GM21717 (cell line): ENCODE measurements at regions not wholly inside any gene's neighbourhood (a gene's known extent, or its start where the extent isn't known, plus 50 kb on each side); places are given as distances from the start of the nearest gene placed in this dataset.

ENCODE experiments used
- ATAC-seq: cut with Tn5 transposase; IDR thresholded peaks from one replicate; pipeline ENCODE4 v1.9.1; 2021; ENCODE audit warnings: mild to moderate bottlenecking, moderate library complexity; ENCODE audit not compliant: unreplicated experiment

- no peak for ATAC-seq
Observed at GRCh38 chr15:47378527-47378926, 338.8 kb upstream of the SEMA6D start.

GRCh38 chr15:47383102-47383501 is 334.2 kb upstream of the SEMA6D start:
- ATAC-seq = no peak

DNA sequence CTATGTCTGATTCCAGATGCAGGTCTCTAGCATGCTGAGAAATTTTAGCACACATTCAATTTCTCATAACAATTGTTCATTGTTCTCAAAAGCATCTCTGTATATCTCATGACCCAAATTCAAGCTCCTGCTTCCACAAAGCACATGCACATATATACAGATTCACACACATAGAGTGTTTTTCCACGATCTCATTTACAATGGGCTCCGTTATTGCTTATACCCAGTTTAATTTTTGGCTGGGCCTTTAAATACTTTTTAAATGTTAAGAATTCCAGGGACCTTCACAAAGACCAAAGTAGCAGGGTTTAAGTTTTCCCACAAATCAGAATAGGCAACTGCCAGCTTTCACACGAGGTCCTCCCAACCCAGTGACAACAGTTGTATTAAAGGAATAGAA is 333.5 kb upstream of the SEMA6D start:
- no peak for ATAC-seq

GRCh38 chr15:47384341-47384740 is 333.0 kb upstream of the SEMA6D start:
- no peak for ATAC-seq

DNA sequence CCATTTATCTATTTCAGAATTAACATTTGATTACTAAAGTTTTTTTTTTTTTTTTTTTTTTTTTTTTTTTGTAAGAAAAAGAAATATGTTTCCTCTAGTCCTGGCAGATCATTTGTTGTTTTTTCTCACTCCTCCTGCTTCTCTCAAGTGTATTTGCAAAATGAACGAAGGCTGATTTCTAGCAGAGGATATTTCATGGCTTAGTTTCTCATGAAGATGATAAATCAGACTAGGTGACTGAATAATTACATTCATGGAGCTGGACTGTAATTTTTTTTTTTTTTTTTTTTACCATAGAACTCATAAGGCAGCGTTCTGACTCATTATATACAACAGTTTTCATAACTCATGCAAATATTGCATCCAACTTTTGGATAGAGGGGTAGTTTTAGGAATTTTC is 332.5 kb upstream of the SEMA6D start:
- no peak for ATAC-seq

GRCh38 chr15:47386459-47386858 is 330.8 kb upstream of the SEMA6D start:
- no peak for ATAC-seq

GRCh38 chr15:47388299-47388698 is 329.0 kb upstream of the SEMA6D start:
- ATAC-seq = no peak

GRCh38 chr15:47390208-47390765 is 327.0 kb upstream of the SEMA6D start:
- no peak for ATAC-seq

- no peak for ATAC-seq
Observed at GRCh38 chr15:47394286-47394809, 323.0 kb upstream of the SEMA6D start.

DNA sequence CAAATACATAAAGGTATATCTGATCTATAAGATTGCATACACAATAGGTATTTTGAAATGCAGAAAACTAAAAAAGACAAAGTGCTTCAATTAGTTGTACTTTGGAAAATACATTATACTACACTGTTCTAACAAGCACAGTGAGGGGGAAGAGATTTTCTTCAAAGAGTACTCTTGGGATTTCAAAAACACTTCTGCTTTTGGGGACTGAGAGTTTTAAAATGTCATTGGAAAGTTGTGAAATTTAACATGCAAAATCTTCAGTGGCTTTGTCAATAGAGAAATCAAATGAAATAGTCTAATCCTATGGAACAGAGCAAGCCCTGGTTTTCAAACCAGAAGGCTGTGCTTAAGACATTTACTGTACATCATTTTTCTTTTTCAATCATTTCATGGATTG is 322.2 kb upstream of the SEMA6D start:
- ATAC-seq = no peak

- ATAC-seq = no peak
Observed at GRCh38 chr15:47397655-47398054, 319.6 kb upstream of the SEMA6D start.

DNA sequence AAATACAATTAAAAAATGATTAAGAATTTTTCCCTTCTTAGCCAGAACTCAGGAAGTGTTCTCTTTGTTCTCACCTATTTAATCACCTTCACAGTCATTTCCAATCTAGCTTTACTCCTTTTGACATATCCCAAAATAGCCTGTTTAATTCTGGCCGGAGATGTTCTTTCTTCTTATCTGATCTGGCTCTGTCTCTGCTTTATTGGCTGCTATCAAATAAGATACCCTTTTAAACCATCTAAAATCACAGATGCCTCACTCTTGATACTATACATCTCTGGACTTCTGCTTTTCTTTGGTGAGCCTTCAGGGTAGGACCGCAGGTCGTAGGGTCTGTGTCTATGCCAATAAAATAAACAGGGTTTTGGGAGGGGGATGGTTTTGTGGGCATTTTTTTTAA is 319.2 kb upstream of the SEMA6D start:
- ATAC-seq = no peak

DNA sequence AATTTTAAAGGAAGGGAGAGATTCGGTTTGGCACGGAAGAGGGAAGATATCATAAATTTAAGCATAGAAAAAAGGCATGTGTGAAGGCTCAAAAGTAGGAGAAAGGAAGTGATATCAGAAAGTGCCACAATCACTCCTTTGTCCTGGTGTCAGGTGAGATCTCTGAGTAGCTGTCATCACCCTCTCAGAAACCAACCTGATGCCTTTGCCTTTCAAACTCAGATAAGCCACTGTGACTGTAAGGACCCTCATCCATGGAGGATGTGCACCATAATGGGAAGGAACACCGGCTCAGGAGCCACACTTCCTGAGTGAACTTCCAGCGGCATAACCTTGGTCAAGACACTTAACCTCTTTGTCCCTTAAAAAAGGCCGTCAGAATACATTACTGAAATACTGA is 318.7 kb upstream of the SEMA6D start:
- ATAC-seq = no peak

- ATAC-seq = no peak
Observed at GRCh38 chr15:47399100-47399499, 318.2 kb upstream of the SEMA6D start.

DNA sequence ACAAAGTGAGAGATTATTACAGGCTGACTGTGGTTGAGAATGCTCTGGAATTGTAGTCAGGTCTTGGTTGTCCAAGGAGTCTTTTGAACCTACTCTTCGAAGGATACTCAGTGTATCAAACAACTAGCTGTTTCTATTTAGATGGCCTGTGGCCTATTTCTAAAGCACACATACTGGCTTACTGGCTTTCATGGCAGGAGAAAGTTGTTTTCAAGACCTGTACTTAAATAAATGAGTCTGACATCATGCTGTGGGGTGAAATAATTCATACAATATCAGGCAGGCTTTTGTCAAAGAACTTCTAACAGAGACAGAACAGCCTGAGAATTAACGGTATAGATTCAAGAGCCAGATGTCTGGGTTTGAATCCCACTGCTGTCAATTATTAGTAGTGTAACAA is 316.7 kb upstream of the SEMA6D start:
- ATAC-seq = no peak

GRCh38 chr15:47401427-47401826 is 315.9 kb upstream of the SEMA6D start:
- ATAC-seq = no peak

- no peak for ATAC-seq
Observed at GRCh38 chr15:47402829-47403228, 314.5 kb upstream of the SEMA6D start.

DNA sequence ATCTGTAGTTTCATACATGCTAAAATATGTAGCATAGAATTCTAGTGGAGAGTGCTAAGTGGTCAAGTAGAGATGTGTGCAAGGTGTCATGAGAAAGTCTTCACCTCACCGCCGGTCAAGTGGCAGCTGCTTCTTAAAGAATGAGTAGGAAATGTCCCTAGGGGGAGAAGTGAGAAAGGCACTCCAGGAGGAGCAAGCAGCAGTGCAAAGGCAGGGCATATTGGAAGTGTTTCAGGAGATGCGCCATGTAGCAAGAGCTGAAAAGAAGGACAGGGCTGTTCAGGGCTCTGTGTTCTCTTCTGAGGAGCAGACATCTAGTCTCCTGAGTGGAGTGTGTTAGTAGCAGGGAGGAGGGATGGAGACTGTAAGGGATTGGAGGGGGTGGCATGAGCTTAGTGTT is 312.4 kb upstream of the SEMA6D start:
- ATAC-seq = no peak

- no peak for ATAC-seq
Observed at GRCh38 chr15:47405365-47406162, 311.7 kb upstream of the SEMA6D start.

DNA sequence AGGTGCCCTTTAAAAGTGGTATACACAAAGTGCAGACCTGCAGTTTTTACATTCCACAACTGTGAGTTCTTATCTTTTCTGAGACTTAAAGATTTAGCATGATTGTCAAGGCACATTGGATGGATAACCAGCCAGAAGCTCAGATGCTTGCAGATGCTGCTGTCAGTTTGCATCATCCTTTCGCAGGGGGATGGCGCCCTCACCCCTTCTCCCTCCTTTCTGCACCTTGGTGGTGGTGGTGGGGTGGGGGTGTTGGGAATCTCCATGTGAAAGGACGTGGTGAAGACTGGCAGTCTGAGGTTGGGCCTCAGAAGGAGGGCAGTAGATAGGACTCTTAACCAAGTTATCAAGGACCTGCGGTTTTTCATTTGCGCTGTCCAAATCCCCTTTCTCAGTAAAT is 309.6 kb upstream of the SEMA6D start:
- ATAC-seq = no peak

GRCh38 chr15:47409038-47409437 is 308.3 kb upstream of the SEMA6D start:
- no peak for ATAC-seq

- ATAC-seq = no peak
Observed at GRCh38 chr15:47409600-47409999, 307.7 kb upstream of the SEMA6D start.

DNA sequence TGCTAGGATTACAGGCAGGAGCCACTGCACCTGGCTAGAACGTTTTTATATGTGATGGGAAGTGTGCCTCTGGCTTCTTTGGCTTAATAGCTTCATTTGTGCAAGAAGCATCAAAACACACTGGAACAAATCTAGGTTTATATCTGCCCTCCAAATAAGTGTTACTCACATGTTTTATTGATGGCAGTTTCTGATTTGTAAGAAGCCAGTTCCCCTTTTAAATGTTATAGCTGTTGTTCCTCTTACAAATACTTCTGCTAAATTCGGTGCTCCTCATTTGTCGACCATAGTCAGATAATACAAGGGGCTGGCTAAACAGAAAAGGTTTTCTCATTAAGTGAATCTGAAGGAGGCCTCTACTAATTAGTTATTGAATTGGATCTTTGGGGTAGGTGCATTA is 307.1 kb upstream of the SEMA6D start:
- no peak for ATAC-seq
